Upper lobe of left lung (tissue), 6 donors: ENCODE measurements at regions not wholly inside any gene's neighbourhood (a gene's known extent, or its start where the extent isn't known, plus 50 kb on each side); places are given as distances from the start of the nearest gene placed in this dataset.

Source experiments
- ATAC-seq, 2 donors: fragments of 200-7000 bp; cut with Tn5 transposase; one replicate each; pipeline ENCODE4 v1.9.1; 2022; ENCODE audit warnings: mild to moderate bottlenecking in 2 of 2, moderate library complexity in 2 of 2; ENCODE audit not compliant: low FRiP score in 2 of 2
- DNase-seq, 2 donors: peaks; one replicate each; pipeline ENCODE4 v3.0.0-alpha.2; 2019 to 2020
- H3K27ac ChIP-seq, 4 donors: fragments of 200-600 bp; sonication (generic); one replicate each; pipeline ENCODE4 v1.5.1; 2016 to 2019
- H3K27me3 ChIP-seq, 4 donors: fragments of 200-600 bp; sonication (generic); one replicate each; pipeline ENCODE4 v1.5.1; 2017 to 2019
- H3K36me3 ChIP-seq, 4 donors: fragments of 200-600 bp; sonication (generic); one replicate each; pipeline ENCODE4 v1.5.1; 2016 to 2019
- H3K4me1 ChIP-seq, 4 donors: fragments of 200-600 bp; sonication (generic); one replicate each; pipeline ENCODE4 v1.5.1; 2018 to 2019
- H3K4me3 ChIP-seq, 4 donors: fragments of 200-600 bp; sonication (generic); one replicate each; pipeline ENCODE4 v1.5.1; 2017 to 2019; ENCODE audit warnings: mild to moderate bottlenecking in 2 of 4, moderate library complexity in 1 of 4
- H3K9me3 ChIP-seq, 4 donors: fragments of 200-600 bp; sonication (generic); one replicate each; pipeline ENCODE4 v1.5.1; 2018 to 2019
- CTCF ChIP-seq, 6 experiments: fragments of 450-650 bp in 4 of 6; fragments of 200-600 bp in 2 of 6; sonication (generic) in 2 of 6; IDR thresholded peaks; one replicate each; pipeline ENCODE4 v1.5.1; 2016 to 2019; ENCODE audit warnings: antibody characterized with exemption in 6 of 6
- EP300 ChIP-seq, 4 donors: sonication (generic); formaldehyde crosslinking; IDR thresholded peaks; one replicate each; pipeline ENCODE4 v1.5.1; 2017; ENCODE audit warnings: antibody characterized with exemption in 4 of 4, control low read depth in 2 of 4
- POLR2A ChIP-seq, 4 donors: fragments of 450-650 bp; IDR thresholded peaks; one replicate each; pipeline ENCODE4 v1.5.1; 2016 to 2017; ENCODE audit warnings: antibody characterized with exemption in 4 of 4, mild to moderate bottlenecking in 2 of 4
- POLR2AphosphoS5 ChIP-seq, 2 donors: sonication (generic); formaldehyde crosslinking; IDR thresholded peaks; one replicate each; pipeline ENCODE4 v1.5.1; 2017; ENCODE audit warnings: antibody characterized with exemption in 2 of 2
- whole genome bisulfite sequencing, 2 donors: methylation state at CpG; one replicate each; pipeline ENCODE4 v1.1.5; 2017 to 2018; 5-methylcytosine and 5-hydroxymethylcytosine counted together
- donor health status: DM: no; HTN: no; CAD: no; lungs with moderate emphysema.
- donor health status: DM: no; HTN: yes; CAD: no; lungs with severe emphysema.

GRCh38 chr12:67534681-67535080 lies 113.9 kb upstream of the DYRK2 start:
- no peak for TF ChIP-seq EP300 (IDR thresholded peaks at IDR 0.05)
- TF ChIP-seq CTCF (IDR thresholded peaks at IDR 0.05): no peak
- TF ChIP-seq POLR2AphosphoS5 (IDR thresholded peaks at IDR 0.05): no peak
- TF ChIP-seq POLR2A (IDR thresholded peaks at IDR 0.05): no peak
- Histone ChIP-seq H3K36me3 (no peaks in the 10 kb centered on the region), H3K27me3 (no peaks in the 10 kb centered on the region), H3K9me3 (no peaks in the 10 kb centered on the region), H3K27ac (no peak overlapping the region), H3K4me3 (no peak overlapping the region), H3K4me1 (no peaks in the 10 kb centered on the region)
- peak in 1 of 2 donors; percentile 88 for ATAC-seq
- WGBS, 2 donors: 69 to 73% methylated on average over 4 of the region's 4 CpGs
- DNase-seq: no peak

- WGBS, 2 donors: 75 to 81% methylated on average over 6 of the region's 6 CpGs
- DNase-seq (no peak), ATAC-seq (no peak)
- H3K27me3 ChIP-seq: no peaks in the 10 kb centered on the region
- H3K27ac ChIP-seq: no peak overlapping the region
- no peaks in the 10 kb centered on the region for H3K36me3 ChIP-seq
- no peaks in the 10 kb centered on the region for H3K4me1 ChIP-seq
- no peak for TF ChIP-seq CTCF (IDR thresholded peaks at IDR 0.05)
- TF ChIP-seq POLR2AphosphoS5 (IDR thresholded peaks at IDR 0.05): no peak
- TF ChIP-seq EP300 (IDR thresholded peaks at IDR 0.05): no peak
- no peak for TF ChIP-seq POLR2A (IDR thresholded peaks at IDR 0.05)
- H3K9me3 ChIP-seq: no peaks in the 10 kb centered on the region
- H3K4me3 ChIP-seq: no peak overlapping the region
Observed at GRCh38 chr12:67535176-67535575, 113.4 kb upstream of the DYRK2 start.

GRCh38 chr12:67535971-67536370 lies 112.6 kb upstream of the DYRK2 start:
- Histone ChIP-seq H3K4me3 (no peak overlapping the region), H3K4me1 (no peaks in the 10 kb centered on the region), H3K36me3 (no peaks in the 10 kb centered on the region), H3K27me3 (no peaks in the 10 kb centered on the region), H3K9me3 (no peaks in the 10 kb centered on the region), H3K27ac (no peak overlapping the region)
- TF ChIP-seq CTCF (IDR thresholded peaks at IDR 0.05) (no peak), EP300 (IDR thresholded peaks at IDR 0.05) (no peak), POLR2AphosphoS5 (IDR thresholded peaks at IDR 0.05) (no peak), POLR2A (IDR thresholded peaks at IDR 0.05) (no peak)
- ATAC-seq (no peak), DNase-seq (no peak)
- WGBS, 2 donors: 82 to 84% methylated on average over 5 of the region's 5 CpGs

GRCh38 chr12:67539329-67539728 lies 109.2 kb upstream of the DYRK2 start:
- Histone ChIP-seq H3K27me3 (no peaks in the 10 kb centered on the region), H3K27ac (no peak overlapping the region), H3K36me3 (no peaks in the 10 kb centered on the region), H3K4me1 (no peaks in the 10 kb centered on the region), H3K4me3 (no peak overlapping the region), H3K9me3 (no peaks in the 10 kb centered on the region)
- no peak for DNase-seq
- ATAC-seq: peak in 1 of 2 donors; percentile 90
- no peak for TF ChIP-seq POLR2A (IDR thresholded peaks at IDR 0.05)
- TF ChIP-seq EP300 (IDR thresholded peaks at IDR 0.05): no peak
- no peak for TF ChIP-seq CTCF (IDR thresholded peaks at IDR 0.05)
- TF ChIP-seq POLR2AphosphoS5 (IDR thresholded peaks at IDR 0.05): no peak
- WGBS, 2 donors: 82 to 84% methylated on average over 9 of the region's 9 CpGs

- H3K36me3 ChIP-seq: no peaks in the 10 kb centered on the region
- ATAC-seq (peak in 1 of 2 donors; percentile 78), DNase-seq (no peak)
- 91 to 97% methylated on average over 3 of the region's 3 CpGs for WGBS, 2 donors
- H3K4me3 ChIP-seq: no peak overlapping the region
- TF ChIP-seq POLR2AphosphoS5 (IDR thresholded peaks at IDR 0.05): no peak
- no peak for TF ChIP-seq EP300 (IDR thresholded peaks at IDR 0.05)
- TF ChIP-seq POLR2A (IDR thresholded peaks at IDR 0.05): no peak
- no peak for TF ChIP-seq CTCF (IDR thresholded peaks at IDR 0.05)
- no peaks in the 10 kb centered on the region for H3K4me1 ChIP-seq
- no peaks in the 10 kb centered on the region for H3K27me3 ChIP-seq
- no peak overlapping the region for H3K27ac ChIP-seq
- no peaks in the 10 kb centered on the region for H3K9me3 ChIP-seq
Observed at GRCh38 chr12:67539946-67540345, 108.6 kb upstream of the DYRK2 start.
